Transverse colon (tissue), 4 donors: ENCODE measurements at regions not wholly inside any gene's neighbourhood (a gene's known extent, or its start where the extent isn't known, plus 50 kb on each side); places are given as distances from the start of the nearest gene placed in this dataset.

Experiments
- CTCF ChIP-seq, 5 experiments: fragments of 200-600 bp in 3 of 5; fragments of 450-650 bp in 2 of 5; sonication (generic) in 3 of 5; IDR thresholded peaks; 1 replicate in 2 of 5; 2 replicates in 3 of 5; pipeline ENCODE4 v1.5.1; 2016 to 2017; ENCODE audit warnings: antibody characterized with exemption in 5 of 5, inconsistent platforms in 3 of 5, mild to moderate bottlenecking in 2 of 5, moderate library complexity in 1 of 5
- EP300 ChIP-seq: sonication (generic); formaldehyde crosslinking; IDR thresholded peaks from one replicate; pipeline ENCODE4 v1.6.1; 2017; ENCODE audit warnings: antibody characterized with exemption, low read depth
- POLR2A ChIP-seq: fragments of 450-650 bp; IDR thresholded peaks from one replicate; pipeline ENCODE4 v1.6.1; 2016; ENCODE audit warnings: antibody characterized with exemption, mild to moderate bottlenecking, moderate library complexity
- POLR2AphosphoS5 ChIP-seq, 3 donors: sonication (generic); formaldehyde crosslinking; IDR thresholded peaks; one replicate each; pipeline ENCODE4 v1.6.1; 2016; ENCODE audit warnings: antibody characterized with exemption in 3 of 3

- TF ChIP-seq POLR2A: no peak
- TF ChIP-seq CTCF (IDR thresholded peaks at IDR 0.05): no peak
- no peak for TF ChIP-seq POLR2AphosphoS5 (IDR thresholded peaks at IDR 0.05)
- TF ChIP-seq EP300: no peak
Measured at GRCh38 chr4:163932504-163932903, 438.0 kb downstream of the TMA16 start.
